ENCODE measurements at regions not wholly inside any gene's neighbourhood (a gene's known extent, or its start where the extent isn't known, plus 50 kb on each side); places are given as distances from the start of the nearest gene placed in this dataset.
A peak's percentile ranks its signal among the peaks of the same experiment; 100 is the strongest.

DNA sequence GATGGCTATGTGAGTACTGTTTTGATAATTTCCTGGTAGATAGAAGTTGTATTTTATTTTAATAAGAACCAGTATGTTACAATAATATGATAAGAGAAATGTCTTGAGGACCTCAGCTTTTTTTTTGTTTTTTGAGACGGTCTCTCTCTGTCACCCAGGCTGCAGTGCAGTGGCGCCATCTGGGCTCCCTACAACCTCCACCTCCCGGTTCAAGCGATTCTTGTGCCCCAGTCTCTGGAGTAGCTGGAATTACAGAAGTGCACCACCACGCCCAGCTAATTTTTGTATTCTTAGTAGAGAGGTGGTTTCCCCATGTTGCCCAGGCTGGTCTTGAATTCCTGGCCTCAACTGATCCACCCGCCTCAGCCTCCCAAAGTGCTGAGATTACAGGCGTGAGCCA lies 968.1 kb upstream of the ADGRL4 start:
- TF ChIP-seq, protein P1, sequence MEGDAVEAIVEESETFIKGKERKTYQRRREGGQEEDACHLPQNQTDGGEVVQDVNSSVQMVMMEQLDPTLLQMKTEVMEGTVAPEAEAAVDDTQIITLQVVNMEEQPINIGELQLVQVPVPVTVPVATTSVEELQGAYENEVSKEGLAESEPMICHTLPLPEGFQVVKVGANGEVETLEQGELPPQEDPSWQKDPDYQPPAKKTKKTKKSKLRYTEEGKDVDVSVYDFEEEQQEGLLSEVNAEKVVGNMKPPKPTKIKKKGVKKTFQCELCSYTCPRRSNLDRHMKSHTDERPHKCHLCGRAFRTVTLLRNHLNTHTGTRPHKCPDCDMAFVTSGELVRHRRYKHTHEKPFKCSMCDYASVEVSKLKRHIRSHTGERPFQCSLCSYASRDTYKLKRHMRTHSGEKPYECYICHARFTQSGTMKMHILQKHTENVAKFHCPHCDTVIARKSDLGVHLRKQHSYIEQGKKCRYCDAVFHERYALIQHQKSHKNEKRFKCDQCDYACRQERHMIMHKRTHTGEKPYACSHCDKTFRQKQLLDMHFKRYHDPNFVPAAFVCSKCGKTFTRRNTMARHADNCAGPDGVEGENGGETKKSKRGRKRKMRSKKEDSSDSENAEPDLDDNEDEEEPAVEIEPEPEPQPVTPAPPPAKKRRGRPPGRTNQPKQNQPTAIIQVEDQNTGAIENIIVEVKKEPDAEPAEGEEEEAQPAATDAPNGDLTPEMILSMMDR (conservative IDR thresholded peaks at IDR 0.05; ENCODE audit: low read length): 0 out of 2 replicates have a peak, but pooled peaks have one; percentile 44
- TF ChIP-seq EZH2phosphoT487 (IDR thresholded peaks at IDR 0.05; ENCODE audit: borderline replicate concordance, low read depth, low read length): no peak
